SU-DHL-6 (cell line): ENCODE measurements at regions not wholly inside any gene's neighbourhood (a gene's known extent, or its start where the extent isn't known, plus 50 kb on each side); places are given as distances from the start of the nearest gene placed in this dataset.

ENCODE experiments used
- EZH2phosphoT487 ChIP-seq: fragments of 200-600 bp; sonication (generic), shearing (Covaris generic); conservative IDR thresholded peaks from 2 replicates; pipeline ENCODE4 v1.6.1; 2018; ENCODE audit warnings: mild to moderate bottlenecking, antibody characterized with exemption, low read length, moderate library complexity, mixed read lengths
- TF ChIP-seq, protein P1 (sequence below): fragments of 200-600 bp; sonication (generic); IDR thresholded peaks from one replicate; pipeline ENCODE4 v1.5.1; 2017; ENCODE audit warnings: antibody characterized with exemption, mild to moderate bottlenecking, low read length, moderate library complexity; ENCODE audit not compliant: insufficient read depth, poor library complexity, severe bottlenecking

DNA sequence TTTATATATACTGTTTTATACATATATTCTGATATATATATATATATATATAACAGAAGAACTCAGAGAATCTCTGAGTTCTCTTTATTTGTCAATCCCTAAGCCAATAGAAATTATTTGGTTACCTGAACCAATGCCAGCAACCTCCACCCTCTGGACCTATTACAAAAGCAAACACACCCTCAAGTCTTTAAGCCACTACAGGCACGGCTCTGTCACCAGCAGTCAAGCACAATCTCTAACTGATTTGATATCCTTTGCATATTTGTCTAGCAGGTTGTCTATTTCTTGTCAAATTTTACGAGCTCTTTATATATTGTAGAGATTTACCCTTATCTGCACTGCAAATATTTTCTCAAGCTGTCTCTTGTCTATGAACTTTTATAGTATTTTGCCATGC, 66.6 kb upstream of the TOPAZ1 start:
- TF ChIP-seq EZH2phosphoT487: no peak
- TF ChIP-seq, protein P1, sequence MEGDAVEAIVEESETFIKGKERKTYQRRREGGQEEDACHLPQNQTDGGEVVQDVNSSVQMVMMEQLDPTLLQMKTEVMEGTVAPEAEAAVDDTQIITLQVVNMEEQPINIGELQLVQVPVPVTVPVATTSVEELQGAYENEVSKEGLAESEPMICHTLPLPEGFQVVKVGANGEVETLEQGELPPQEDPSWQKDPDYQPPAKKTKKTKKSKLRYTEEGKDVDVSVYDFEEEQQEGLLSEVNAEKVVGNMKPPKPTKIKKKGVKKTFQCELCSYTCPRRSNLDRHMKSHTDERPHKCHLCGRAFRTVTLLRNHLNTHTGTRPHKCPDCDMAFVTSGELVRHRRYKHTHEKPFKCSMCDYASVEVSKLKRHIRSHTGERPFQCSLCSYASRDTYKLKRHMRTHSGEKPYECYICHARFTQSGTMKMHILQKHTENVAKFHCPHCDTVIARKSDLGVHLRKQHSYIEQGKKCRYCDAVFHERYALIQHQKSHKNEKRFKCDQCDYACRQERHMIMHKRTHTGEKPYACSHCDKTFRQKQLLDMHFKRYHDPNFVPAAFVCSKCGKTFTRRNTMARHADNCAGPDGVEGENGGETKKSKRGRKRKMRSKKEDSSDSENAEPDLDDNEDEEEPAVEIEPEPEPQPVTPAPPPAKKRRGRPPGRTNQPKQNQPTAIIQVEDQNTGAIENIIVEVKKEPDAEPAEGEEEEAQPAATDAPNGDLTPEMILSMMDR: no peak
